Endometrium (tissue), 2 donors: ENCODE measurements at regions not wholly inside any gene's neighbourhood (a gene's known extent, or its start where the extent isn't known, plus 50 kb on each side); places are given as distances from the start of the nearest gene placed in this dataset.
"Not testable (repeated sequence)": the region's sequence is repeated elsewhere in the genome, so short reads cannot be mapped to it uniquely, and the experiment has no call there.

ENCODE experiments used
- FAIRE-seq: peaks from 2 replicates; lab custom pipeline; 2012; peaks lifted over from hg19 to GRCh38; lab: Jason Lieb, UNC
- donor health status: control.
- donor health status: control.

DNA sequence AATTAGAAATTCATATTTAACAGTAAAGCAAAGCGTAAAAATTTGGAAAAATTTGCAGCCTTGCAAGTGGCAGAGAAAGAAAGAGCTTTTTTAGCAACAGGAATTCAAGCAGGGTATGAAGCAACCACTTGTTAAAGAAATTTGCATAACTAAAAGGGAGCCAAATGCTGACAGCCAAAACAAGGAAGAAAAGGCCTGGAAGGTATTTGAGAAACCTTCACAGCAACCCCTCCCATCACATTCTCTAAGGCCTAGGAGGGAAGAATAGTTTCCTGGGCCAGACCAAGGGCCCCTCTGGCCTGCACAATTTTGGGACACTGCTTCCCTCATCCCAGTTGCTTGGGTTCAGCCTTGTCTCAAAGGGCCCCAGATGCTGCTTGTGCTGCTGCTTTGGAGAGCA is 672.4 kb upstream of the TMPRSS15 start:
- no peak for FAIRE-seq

DNA sequence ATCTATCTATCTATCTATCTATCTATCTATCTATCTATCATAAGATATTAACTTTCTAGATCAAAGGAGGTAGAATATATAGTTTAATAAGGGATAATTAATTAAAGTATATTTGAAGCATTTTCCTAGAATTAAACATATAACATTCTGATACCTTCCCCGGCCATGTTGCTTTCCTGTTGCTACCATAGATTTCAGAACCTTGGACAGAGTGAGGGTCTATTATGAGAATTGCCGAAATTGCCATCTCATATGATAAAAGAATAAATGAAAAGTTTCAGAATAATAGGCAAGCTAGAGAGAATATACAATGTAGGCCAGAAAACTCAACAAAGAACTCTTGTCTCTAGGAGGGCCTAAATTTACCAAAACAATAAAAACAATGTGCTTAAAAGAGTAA is 706.1 kb upstream of the TMPRSS15 start:
- no peak for FAIRE-seq

DNA sequence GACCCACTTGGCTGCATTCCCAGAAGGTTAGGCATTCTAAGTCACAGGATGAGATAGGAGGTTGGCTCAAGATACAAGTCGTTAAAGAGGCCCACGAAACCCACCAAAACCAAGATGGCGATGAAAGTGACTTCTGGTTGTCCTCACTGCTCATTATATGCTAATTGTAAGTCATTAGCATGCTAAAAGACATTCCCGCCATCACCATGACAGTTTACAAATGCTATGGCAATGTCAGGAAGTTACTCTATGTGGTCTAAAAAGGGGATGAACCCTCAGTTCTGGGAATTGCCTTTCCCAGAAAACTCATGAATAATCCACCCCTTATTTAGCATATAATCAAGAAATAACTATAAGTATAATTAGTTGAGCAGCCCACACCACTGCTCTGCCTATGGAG is 715.7 kb upstream of the TMPRSS15 start:
- not testable (repeated sequence) for FAIRE-seq

DNA sequence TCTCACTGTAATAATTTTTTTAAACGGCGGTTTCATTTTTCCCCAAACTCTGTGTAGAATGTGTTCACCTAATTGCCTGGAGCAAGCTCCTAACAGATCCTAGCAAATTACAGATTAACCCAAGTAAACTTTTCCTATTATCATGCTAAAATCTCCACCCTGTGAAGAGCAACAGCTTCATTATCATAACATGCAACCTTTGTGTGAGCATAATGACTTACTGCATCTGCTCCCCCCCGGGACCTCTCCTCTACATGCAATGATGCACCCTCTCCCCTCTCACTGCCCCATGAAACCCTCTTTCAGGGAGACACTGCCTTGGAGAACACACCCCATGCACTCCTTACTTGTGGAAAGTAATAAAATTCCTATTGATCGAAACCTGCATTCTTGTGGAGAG is 717.0 kb upstream of the TMPRSS15 start:
- no peak for FAIRE-seq

DNA sequence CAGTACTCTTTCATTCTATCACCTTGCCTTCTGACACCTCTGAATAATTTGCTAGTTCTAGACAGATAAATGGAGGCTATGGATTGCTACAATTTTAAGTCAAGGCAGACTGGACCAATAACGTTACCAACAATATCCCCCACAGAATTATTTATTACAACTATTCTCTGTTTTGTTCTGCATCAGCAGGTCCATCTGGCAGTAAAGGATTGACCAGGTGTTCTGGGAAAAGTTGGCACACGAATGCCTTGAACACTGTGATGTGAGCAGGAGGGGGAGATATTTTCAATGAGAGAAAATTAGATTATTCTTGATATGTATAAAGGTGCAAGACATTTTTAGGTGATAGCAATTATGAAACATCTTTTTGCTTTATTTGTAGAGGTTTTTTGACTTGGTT is 718.8 kb upstream of the TMPRSS15 start:
- FAIRE-seq, result no peak

DNA sequence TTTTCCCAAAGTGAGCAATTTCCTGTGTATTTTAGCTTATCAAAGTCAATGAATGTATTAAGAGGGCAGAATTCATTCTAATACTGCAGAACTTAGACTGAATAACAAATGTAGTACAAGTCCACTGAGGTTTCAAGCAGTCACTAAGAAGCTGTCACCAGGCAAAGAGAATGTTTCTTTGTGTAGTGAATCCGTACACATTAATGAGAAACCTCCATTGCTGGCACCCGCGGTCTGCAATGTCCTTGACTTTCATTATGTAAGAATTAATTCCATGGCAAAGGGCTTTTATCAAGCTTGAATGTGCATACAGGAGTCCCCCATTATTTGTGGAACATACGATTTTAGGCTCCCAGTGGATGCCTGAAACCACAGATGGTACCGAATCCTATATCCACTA is 719.5 kb upstream of the TMPRSS15 start:
- FAIRE-seq, result no peak

DNA sequence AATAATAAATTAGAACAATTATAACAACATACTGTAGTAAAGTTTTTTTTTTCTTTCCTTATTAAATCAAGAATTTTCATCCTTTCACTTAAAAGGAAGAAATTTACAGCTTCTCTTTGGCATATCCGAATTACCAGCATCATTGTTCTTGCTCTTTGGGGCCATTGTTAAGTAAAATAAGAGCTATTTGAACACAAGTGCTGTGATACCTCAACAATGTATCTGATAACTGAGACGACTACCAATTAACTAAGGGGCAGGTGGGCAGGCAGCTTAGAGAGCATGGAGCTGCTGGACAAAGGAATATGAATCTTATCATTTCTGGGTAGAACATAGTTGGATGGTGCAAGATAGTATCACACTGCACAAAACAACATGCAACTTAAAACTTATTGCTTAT is 719.9 kb upstream of the TMPRSS15 start:
- no peak for FAIRE-seq

DNA sequence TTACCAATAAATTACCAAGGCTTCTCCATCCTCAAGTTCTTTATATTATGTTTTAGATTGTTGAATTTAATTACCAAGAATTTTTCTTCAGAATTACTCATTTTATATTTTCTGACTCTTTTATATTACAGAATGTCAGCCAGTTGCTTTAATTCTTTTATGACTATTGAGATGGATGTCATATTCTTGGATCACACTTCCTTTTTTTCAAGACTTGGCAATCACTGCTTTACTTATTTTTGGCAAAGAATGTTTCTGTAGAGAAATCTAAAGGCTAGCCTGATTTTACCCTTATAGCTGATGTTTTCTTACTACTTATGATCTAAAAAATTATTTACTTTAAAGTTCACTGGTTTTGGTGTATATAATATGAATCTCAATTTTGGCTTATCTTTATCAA is 721.1 kb upstream of the TMPRSS15 start:
- FAIRE-seq, result no peak

DNA sequence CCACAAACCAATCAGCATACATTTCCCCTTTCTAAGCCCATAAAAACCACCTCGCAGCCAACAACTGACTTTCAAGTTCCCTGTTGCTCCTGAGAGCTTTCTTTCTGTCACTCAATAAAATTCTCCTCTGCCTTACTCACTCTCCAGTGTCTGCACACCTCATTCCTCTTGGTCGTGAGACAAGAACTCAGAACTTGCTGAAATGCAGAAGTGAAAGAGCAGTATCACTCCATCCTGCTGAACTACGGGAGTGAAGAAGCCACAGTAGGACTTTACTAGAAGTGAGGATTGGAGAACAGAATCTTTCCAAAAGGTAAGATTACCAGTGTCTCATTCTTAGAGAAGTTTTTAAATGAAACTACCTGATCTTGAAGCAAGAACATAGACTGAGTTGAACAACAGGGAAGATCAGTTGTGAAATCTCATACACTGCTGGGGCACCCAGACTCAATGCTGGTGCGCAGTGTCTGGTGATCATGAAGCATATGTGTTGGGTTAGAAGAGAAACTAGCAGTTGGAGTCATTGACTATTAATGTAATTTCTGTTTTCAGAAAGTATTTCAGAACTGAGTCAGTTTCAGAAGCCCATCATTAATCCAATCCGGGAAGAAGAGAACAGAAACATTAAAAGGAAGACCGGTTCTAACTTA is 726.9 kb upstream of the TMPRSS15 start:
- FAIRE-seq, result no peak

DNA sequence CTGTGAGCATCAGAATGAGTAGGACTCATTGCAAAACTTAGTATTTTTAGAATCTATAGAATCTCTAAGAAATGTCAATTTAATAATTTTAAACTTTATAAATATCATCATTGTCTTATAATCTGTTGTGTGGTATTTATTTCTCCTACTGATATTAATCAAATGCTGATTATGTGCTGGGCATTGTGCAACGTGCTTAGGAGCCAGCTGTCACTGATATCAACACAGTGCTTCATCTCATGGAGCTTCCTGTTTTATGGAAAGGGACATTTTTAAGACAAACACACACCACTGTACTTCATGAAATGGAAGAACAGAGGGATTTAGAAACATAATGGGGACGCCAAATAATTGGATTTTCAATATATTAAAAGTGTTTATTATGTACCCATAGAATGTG is 737.9 kb upstream of the TMPRSS15 start:
- FAIRE-seq, result no peak

DNA sequence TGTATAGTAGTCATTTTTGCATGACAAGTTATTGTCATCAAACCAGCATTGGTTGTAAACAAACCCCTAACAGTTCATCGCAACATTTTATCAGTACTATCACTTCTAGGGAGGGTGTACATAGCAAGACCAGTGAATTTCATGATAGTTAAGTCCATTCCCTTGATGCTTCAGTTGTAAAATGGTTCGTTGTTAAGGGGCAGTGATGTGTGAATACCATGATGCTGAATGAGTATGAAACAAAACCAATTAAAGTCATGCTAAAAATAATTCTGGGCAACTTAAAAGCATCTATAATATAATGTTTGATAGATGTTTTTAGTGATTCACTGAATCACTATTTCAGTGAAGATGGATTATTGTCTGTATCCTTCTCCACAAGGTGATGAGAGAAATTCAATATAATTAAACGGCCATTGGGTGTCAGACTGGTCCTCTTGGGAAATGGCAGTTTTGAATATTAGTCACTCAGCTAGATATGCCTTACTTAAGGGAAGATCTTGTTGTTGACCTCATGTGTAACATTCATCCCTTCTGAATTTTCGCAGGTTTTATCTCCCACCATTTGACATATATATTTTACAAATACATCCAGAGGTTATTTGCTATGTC is 742.2 kb upstream of the TMPRSS15 start:
- no peak for FAIRE-seq

DNA sequence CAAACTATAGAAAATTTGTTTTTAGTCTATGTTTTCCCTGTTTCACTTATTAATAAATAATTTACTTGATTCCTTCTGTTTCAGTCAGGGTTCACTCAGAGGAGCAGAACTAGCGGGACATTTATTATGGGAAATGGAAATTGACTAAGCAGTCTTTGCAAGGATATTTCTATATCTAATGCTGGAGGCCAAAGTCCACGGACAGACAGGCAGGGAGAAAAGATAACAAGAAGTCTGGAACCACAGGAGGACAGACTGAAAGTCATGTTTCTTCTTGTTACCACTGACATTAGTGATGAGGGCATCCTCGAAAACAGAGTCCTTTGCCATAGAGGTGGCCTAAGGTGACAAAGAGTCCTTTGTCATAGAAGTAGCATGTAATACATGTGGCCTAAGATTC is 744.5 kb upstream of the TMPRSS15 start:
- no peak for FAIRE-seq

DNA sequence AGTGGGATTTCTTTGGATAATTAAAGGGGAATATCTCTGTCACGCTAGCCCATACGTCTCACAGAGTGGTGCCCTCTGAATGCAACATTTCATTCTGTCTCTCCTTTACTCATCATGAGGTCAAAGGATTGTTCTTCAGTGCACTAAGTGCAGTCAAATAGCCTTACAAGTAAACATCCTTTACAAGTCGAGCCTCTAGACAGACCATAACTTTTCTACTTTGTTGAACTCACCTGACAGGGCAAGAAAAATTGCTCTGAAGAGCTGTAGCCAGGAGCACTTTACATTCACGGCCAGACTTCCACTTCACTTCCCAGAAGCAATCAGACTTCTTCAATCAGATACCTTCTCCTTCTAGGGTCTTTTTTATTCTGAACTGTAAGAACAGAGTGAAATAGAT is 768.0 kb upstream of the TMPRSS15 start:
- FAIRE-seq, result no peak

DNA sequence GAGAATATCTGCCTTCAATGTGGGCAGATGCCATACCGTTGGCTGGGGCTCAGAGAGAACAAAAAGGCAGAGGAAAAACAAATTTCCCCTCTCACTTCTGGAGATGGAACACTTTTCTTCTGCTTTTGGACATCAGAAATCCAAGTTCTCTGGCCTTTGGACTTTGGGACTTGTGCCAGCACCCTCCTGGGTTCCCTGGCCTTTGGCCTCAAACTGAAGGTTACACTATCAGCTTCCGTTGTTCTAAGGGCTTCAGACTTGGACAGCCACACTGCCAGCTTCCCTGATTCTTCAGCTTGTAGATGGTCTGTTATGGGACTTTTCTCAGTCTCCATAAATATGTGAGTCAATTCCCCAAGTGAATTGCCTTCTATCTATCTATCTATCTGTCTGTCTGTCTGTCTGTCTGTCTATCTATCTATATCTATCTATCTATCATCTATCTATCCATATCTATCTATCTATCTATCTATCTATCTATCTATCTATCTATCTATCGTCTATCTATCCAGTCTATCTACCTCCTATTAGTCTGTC is 778.1 kb upstream of the TMPRSS15 start:
- FAIRE-seq, result no peak

DNA sequence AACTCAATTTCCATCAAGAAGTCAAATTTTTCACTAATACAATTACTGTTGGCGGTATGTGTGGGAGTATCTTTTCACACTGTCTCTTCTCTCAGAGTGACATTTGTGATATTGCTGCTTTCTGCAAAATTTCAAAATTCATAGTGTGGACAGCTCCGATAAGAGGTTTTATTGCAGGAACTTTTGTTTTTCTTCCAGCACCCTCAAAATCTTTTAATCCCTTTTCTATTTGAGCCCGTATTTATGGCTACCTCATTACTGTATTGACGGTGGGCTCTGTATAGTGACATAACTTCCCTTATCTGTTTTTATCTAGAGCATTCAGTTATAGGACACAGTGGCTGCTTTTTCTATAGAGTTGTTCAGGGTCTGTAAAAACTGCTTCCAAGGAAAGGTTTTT is 794.4 kb upstream of the TMPRSS15 start:
- FAIRE-seq, result no peak

DNA sequence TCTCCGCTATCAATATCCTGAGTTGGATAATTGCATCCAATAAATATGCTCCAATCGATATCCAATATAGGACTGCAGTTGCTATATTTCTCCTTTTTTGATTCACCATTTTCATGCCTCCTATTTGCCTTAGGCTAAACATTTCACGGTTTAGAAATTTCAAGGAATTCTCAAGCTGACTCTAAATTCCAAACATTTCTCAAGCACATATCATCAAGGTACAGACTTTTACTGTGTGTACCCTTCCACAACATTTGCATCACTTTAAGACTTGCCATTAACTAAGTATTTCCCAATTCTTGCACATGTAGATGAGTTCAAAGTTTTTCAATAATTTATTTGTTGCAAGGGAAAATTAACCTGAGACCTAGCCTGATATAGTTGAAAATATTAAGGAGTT is 795.2 kb upstream of the TMPRSS15 start:
- no peak for FAIRE-seq

DNA sequence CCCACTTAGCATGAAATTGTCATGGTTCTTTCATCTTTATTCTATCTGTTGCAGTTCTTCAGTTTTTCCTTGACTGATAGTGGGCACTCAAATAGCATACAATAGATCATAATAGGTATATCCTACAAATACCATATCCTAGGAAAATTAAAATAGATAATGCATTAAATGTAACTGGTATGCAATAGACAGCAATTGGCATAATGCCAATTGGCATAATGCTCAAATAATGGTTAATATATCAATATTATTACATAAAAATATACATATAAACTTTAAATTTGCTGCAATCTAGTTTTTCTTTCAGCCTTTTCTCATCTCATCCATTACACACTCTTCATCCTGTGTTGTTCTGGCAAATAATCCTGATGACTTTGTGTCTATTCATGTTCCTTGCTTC is 814.6 kb upstream of the TMPRSS15 start:
- no peak for FAIRE-seq

DNA sequence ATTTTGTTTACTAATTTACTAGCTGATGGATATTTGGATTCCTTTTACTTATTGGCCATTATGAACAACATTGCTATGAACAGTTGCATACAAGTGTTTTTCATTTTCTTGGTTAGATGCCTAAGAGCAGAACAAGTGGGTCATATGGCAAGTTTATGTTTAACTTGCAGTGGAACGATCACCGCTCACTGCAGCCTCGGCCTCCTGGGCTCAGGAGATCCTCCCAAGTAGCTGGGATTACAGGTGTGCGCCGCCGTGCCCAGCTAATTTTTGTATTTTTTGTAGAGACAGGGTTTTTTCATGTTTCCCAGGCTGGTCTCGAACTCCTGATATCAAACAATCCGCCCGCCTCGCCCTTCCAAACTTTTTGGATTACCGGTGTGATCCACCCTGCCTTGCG is 820.5 kb upstream of the TMPRSS15 start:
- FAIRE-seq, result no peak

DNA sequence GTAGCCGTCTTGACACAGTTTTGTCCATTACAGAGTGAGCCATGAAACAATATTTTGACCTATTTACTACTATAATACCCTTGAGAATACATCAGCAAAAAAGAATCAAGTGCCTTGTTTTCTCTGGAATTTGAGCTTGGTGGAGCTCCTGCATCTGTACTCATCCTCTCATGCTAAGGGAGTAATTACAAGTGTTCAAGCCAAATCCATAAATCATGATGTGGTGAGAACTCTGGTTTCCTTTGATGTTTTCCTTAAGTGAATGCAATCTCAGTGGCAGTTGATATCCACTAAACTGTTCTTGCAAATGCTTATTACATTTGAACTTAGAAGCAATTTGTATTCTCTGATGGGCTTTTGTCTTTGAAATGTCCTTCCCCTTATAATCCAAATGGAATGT is 824.6 kb upstream of the TMPRSS15 start:
- no peak for FAIRE-seq

DNA sequence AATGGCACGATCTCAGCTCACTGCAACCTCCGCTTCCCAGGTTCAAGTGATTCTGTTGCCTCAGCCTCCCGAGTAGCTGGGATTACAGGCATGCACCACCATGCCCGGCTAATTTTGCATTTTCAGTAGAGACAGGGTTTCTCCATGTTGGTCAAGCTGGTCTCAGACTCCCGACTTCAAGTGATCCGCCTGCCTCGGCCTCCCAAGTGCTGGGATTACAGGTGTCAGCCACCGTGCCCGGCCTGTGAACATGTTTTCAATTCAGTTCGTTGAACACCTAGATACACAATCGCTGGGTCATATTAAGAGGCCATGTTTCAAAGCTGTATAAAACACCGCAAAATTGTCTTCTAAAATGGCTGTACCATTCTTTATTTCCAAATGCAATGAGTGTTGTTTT is 830.3 kb upstream of the TMPRSS15 start:
- not testable (repeated sequence) for FAIRE-seq

DNA sequence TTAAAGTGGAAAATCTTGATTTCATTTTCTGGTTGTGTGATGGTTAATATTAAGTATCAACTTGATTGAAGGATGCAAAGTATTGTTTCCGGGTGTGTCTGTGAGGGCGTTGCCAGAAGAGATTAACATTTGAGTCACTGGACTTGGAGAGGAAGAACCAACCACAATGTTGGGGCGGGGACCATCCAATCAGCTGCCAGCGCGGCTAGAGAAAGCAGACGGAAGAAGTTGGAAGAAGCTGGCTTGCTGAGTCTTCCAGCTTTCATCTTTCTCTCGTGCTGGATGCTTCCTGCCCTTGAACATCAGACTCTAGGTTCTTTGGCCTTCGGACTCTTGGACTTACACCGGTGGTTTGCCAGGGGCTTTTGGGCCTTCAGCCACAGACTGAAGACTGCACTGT is 832.6 kb upstream of the TMPRSS15 start:
- FAIRE-seq, result no peak

DNA sequence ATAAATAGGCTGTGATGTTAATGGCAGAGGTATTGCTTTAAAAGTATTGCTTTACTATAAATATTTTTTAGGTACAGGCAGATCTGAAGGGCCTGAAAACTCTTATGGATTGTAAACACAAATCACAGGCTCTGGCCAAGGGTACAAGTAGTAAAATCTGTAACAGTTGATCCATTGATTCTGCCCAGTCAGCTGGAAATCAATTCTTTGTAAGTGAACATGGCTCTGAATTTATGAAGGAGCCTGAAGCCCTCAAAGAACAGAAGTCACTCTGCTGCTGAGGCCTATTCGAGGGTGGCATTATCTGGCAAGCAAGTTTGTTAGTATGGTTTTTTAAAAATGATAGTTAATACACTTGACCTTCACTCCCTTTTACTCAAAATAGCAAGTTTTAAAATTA is 834.0 kb upstream of the TMPRSS15 start:
- no peak for FAIRE-seq

DNA sequence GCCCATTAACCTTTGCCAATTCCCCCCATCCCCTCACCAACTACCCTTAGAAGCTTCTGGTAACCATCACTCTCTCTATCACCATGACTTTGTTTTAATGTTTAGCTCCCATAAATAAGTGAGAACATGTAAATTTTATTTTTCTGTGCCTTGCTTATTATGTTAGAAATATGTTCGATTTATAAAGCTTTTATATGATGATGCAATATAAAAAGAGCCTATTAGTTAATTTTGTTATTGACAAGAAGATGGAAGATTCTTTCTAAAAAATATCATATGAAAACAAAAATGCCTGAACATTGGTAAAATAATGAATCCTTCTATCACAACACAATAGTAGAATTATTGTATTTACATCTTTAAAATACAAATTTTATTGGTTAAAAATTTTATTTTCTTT is 836.1 kb upstream of the TMPRSS15 start:
- no peak for FAIRE-seq

DNA sequence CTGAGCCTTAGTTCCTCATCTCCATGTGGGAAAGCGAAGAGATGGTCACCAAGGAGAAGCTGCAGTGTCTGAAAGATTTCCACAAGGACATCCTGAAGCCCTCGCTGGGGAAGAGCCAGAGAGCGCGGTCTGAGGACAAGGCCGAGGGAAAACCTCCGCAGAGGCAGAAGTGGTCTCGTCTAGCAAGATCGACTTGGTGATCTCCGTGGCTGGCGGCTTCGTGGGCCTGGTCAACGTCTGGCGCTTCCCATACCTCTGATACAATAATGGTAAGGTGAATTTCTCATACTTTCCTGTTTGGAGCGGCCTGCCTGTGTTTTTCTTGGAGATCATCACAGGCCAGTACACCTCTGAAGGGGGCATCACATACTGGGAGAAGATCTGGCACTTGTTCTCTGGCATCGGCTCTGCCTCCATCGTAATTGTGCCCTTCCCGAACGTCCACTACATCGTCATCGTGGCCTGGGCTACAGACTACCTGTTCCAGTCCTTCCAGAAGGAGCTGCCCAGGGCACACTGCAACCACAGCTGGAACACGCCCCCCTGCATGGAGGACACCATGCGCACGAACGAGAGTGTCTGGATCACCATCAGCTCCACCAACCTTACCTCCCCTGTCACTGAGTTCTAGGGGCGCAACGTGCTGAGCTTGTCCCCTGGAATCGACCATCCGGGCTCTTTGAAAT is 841.1 kb upstream of the TMPRSS15 start:
- FAIRE-seq, result no peak
